ENCODE measurements at regions not wholly inside any gene's neighbourhood (a gene's known extent, or its start where the extent isn't known, plus 50 kb on each side); places are given as distances from the start of the nearest gene placed in this dataset.
"Not testable (repeated sequence)": the region's sequence is repeated elsewhere in the genome, so short reads cannot be mapped to it uniquely, and the experiment has no call there.

DNA sequence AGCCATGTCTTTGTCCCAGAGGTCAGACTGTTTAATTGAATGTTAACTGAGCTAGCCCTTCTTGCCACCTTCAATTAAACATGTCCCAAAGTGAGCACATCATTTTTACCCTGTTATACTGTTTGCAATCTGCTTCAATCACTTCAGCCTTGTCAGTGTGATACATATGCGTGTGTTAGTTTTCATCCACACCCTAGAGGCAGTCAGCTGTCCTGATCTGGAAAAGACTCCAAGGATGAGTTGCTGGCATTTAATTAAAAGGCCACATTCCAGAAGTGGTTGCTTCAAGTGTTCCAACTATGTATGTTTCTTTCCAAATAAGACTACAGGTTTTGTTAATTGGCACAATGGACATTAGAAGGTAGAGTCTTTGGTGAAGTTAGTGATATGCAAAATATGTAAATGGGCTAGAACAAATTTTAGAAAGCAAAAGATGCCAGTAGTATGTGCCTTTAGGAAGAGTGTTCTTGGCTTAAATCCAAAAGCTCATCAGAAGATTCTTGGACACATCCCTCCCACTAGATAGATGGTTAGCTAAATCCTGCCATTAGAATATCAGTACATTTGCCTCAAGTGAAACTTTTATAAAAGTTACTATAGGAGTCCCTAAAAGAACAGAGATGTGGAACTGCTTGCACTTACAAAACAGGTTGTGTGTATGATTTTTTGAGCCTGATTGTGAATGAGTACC lies 79.5 kb upstream of the SLIT2 start:
- H3K4me3 Mint-ChIP-seq, result no peak overlapping the region
- no peak overlapping the region for H3K27ac Mint-ChIP-seq
- no peaks in the 10 kb centered on the region for H3K4me1 Mint-ChIP-seq
- no peak for DNase-seq
- H3K36me3 Mint-ChIP-seq (ENCODE audit: low read depth), result no peaks in the 10 kb centered on the region
- no peaks in the 10 kb centered on the region for H3K27me3 Mint-ChIP-seq (ENCODE audit: low read depth, poor library complexity)
- no peak for TF ChIP-seq CTCF (IDR thresholded peaks at IDR 0.05)
- H3K9me3 Mint-ChIP-seq, result no peaks in the 10 kb centered on the region

DNA sequence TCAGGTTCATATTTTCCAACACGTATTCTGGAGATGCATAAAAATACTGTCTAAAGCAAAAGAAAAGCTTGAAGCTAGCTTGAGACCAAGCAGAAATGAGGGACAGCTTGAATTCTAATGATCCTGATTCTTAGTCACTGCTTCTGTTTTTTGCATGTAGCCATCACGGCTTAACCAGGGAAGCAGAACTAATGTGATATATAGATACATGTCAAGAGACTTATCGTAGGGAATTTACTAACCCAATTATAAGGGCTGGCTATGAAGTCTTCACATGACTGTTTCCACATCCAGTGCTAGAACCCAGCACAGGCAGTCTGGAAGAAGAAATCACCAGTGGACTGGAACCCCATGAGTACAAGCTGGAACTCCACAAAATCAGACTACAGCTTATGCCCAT lies 85.2 kb upstream of the SLIT2 start:
- H3K27me3 Mint-ChIP-seq (ENCODE audit: low read depth, poor library complexity), result no peaks in the 10 kb centered on the region
- DNase-seq, result no peak
- H3K4me1 Mint-ChIP-seq, result no peaks in the 10 kb centered on the region
- TF ChIP-seq CTCF (IDR thresholded peaks at IDR 0.05), result no peak
- no peak overlapping the region for H3K27ac Mint-ChIP-seq
- no peaks in the 10 kb centered on the region for H3K36me3 Mint-ChIP-seq (ENCODE audit: low read depth)
- no peak overlapping the region for H3K4me3 Mint-ChIP-seq
- H3K9me3 Mint-ChIP-seq, result no peaks in the 10 kb centered on the region

DNA sequence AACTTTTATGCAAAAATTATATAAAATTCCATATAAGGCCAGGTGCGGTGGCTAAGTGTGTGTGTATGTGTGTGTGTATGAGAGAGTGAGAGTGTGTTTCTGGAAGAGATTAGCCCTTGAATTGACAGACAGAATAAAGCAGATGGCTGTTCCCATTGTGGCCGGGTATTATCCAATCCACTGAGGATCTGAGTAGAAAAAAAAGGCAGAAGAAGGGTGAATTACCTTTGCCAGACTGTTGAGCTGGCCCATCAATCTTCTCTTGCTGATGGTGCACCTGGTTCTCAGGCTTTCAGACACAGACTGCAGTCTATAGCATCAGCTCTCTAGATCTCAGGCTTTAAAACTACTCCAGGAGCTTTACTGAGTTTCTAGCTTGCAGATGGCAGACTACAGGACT lies 92.2 kb upstream of the SLIT2 start:
- no peak for TF ChIP-seq CTCF (IDR thresholded peaks at IDR 0.05)
- no peaks in the 10 kb centered on the region for H3K9me3 Mint-ChIP-seq
- H3K27ac Mint-ChIP-seq, result no peak overlapping the region
- DNase-seq, result no peak
- no peaks in the 10 kb centered on the region for H3K4me1 Mint-ChIP-seq
- H3K4me3 Mint-ChIP-seq, result no peak overlapping the region
- peaks cover 4% of the 10 kb centered on the region for H3K27me3 Mint-ChIP-seq (ENCODE audit: low read depth, poor library complexity)
- no peaks in the 10 kb centered on the region for H3K36me3 Mint-ChIP-seq (ENCODE audit: low read depth)

- TF ChIP-seq CTCF (IDR thresholded peaks at IDR 0.05), result no peak
- Mint-ChIP-seq H3K27ac (no peak overlapping the region), H3K4me3 (no peak overlapping the region), H3K36me3 (ENCODE audit: low read depth) (no peaks in the 10 kb centered on the region), H3K4me1 (no peaks in the 10 kb centered on the region), H3K27me3 (ENCODE audit: low read depth, poor library complexity) (peaks cover 4% of the 10 kb centered on the region), H3K9me3 (no peaks in the 10 kb centered on the region)
- DNase-seq, result no peak
Observed at GRCh38 chr4:20158195-20158594, 93.5 kb upstream of the SLIT2 start.

DNA sequence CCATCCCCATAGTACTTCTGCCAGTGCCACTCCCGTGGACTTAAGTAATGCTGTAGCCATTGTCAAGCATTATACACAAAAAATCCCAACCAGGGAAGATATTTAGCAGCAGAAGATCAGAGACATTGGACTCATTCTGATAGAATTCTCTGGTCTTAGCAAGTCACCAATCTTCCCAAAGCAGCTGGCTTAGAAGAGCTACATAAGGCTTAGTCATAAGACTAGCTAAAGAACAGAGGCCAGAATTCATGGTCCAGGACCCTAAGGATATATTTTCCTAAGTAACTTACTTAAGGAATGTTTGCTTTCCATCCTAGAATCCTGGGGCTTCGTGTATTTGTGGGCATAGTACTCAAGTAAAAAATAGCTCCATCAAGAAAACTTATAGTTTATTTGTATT lies 100.3 kb upstream of the SLIT2 start:
- DNase-seq, result no peak
- H3K36me3 Mint-ChIP-seq (ENCODE audit: low read depth), result no peaks in the 10 kb centered on the region
- H3K27me3 Mint-ChIP-seq (ENCODE audit: low read depth, poor library complexity), result no peaks in the 10 kb centered on the region
- no peaks in the 10 kb centered on the region for H3K9me3 Mint-ChIP-seq
- TF ChIP-seq CTCF (IDR thresholded peaks at IDR 0.05), result no peak
- no peak overlapping the region for H3K27ac Mint-ChIP-seq
- no peaks in the 10 kb centered on the region for H3K4me1 Mint-ChIP-seq
- H3K4me3 Mint-ChIP-seq, result no peak overlapping the region

DNA sequence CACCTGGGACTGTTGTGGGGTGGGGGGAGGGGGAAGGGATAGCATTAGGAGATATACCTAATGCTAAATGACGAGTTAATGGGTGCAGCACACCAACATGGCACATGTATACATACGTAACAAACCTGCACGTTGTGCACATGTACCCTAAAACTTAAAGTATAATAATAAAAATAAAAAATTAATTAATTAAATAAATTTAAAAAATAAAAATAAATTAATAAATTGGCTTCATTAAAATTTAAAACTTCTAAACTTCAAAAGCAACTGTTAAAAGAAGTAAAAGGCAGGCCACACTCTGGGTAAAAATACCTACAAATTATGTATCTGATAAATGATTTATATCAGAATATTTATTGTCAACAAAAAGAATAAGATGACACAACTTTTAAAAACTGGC lies 102.6 kb upstream of the SLIT2 start:
- peaks cover 19% of the 10 kb centered on the region for H3K9me3 Mint-ChIP-seq
- H3K4me3 Mint-ChIP-seq; H3K27me3 Mint-ChIP-seq (ENCODE audit: low read depth, poor library complexity): not testable (repeated sequence)

More for the DNA sequence above, 102.6 kb upstream of the SLIT2 start:
- not testable (repeated sequence) for H3K4me1 Mint-ChIP-seq; H3K36me3 Mint-ChIP-seq (ENCODE audit: low read depth); DNase-seq; H3K27ac Mint-ChIP-seq
